Neural cell (in vitro differentiated cells): ENCODE measurements at regions not wholly inside any gene's neighbourhood (a gene's known extent, or its start where the extent isn't known, plus 50 kb on each side); places are given as distances from the start of the nearest gene placed in this dataset.

ENCODE experiments used
- CTCF ChIP-seq: fragments of 450-650 bp; IDR thresholded peaks from 2 replicates; pipeline ENCODE4 v1.5.1; 2014; ENCODE audit warnings: antibody characterized with exemption, mild to moderate bottlenecking, moderate library complexity; ENCODE audit not compliant: poor library complexity, severe bottlenecking
- EP300 ChIP-seq: fragments of 450-650 bp; conservative IDR thresholded peaks from 2 replicates; pipeline ENCODE4 v1.6.1; 2014; ENCODE audit warnings: antibody characterized with exemption, mild to moderate bottlenecking, moderate library complexity; ENCODE audit not compliant: poor library complexity, severe bottlenecking
- EZH2 ChIP-seq: fragments of 200-600, 300-800 bp; shearing (Covaris generic), sonication (generic); IDR thresholded peaks from 2 replicates; pipeline ENCODE4 v1.6.1; 2014; ENCODE audit warnings: antibody characterized with exemption, low read length, borderline replicate concordance, mild to moderate bottlenecking; ENCODE audit not compliant: insufficient read depth, poor library complexity, severe bottlenecking
- MXI1 ChIP-seq: fragments of 450-650 bp; conservative IDR thresholded peaks from 2 replicates; pipeline ENCODE4 v1.6.1; 2014; ENCODE audit warnings: antibody characterized with exemption, mild to moderate bottlenecking; ENCODE audit not compliant: poor library complexity, severe bottlenecking
- POLR2AphosphoS5 ChIP-seq: IDR thresholded peaks from 2 replicates; pipeline ENCODE4 v1.6.1; 2012
- RAD21 ChIP-seq: fragments of 450-650 bp; conservative IDR thresholded peaks from 2 replicates; pipeline ENCODE4 v1.6.1; 2014; ENCODE audit warnings: antibody characterized with exemption, mild to moderate bottlenecking, moderate library complexity
- REST ChIP-seq: IDR thresholded peaks from 2 replicates; pipeline ENCODE4 v1.6.1; 2012; ENCODE audit warnings: borderline replicate concordance
- TAF1 ChIP-seq: IDR thresholded peaks from 2 replicates; pipeline ENCODE4 v1.6.1; 2012; ENCODE audit warnings: low read depth

GRCh38 chrX:8232406-8232805, 61.3 kb upstream of the VCX2 start:
- TF ChIP-seq EP300 (no peak), CTCF (no peak), EZH2 (no peak), RAD21 (no peak), REST (no peak), POLR2AphosphoS5 (no peak), TAF1 (no peak), MXI1 (no peak)
